ENCODE measurements at regions not wholly inside any gene's neighbourhood (a gene's known extent, or its start where the extent isn't known, plus 50 kb on each side); places are given as distances from the start of the nearest gene placed in this dataset.
"Not testable (repeated sequence)": the region's sequence is repeated elsewhere in the genome, so short reads cannot be mapped to it uniquely, and the experiment has no call there.

DNA sequence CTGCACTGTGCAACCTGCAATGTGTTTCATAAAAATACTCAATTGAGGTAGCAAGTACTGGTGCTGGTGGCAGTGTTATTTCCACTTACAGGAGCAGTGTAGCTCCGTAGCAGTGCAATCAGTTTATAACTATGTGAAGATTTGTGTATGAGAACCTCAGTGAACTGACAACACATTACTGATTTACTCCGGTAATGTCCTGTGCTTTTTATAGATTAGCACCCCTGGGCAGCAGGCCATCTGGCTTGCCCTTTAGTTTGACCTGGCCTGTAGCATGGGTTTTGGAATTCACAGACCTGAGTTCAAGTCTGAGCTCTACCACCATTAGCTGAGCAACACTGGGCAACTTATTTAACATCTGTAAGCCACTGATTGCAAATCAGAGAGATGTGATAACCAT lies 78.6 kb upstream of the GBA3 start:
- no peaks in the 10 kb centered on the region for H3K27me3 ChIP-seq (ENCODE audit: control insufficient read depth, insufficient read depth, low read length)
- no peaks in the 10 kb centered on the region for H3K36me3 ChIP-seq (ENCODE audit: control insufficient read depth, insufficient read depth, low read length)
- no peaks in the 10 kb centered on the region for H3K27me3 Mint-ChIP-seq
- H3K27ac ChIP-seq (ENCODE audit: insufficient read depth, low read length, poor library complexity, severe bottlenecking) = no peak overlapping the region
- no peaks in the 10 kb centered on the region for H3K36me3 Mint-ChIP-seq
- H3K4me3 Mint-ChIP-seq = no peak overlapping the region
- H3K4me3 ChIP-seq (ENCODE audit: low read depth, low read length) = no peak overlapping the region
- H3K4me1 Mint-ChIP-seq = no peaks in the 10 kb centered on the region
- no peak overlapping the region for H3K27ac Mint-ChIP-seq
- no peaks in the 10 kb centered on the region for H3K4me1 ChIP-seq (ENCODE audit: control insufficient read depth, insufficient read depth, low read length, poor library complexity, severe bottlenecking)
- no peaks in the 10 kb centered on the region for H3K9me3 ChIP-seq (ENCODE audit: control insufficient read depth in 2 of 2, low read length in 2 of 2)
- peaks cover 0 to 11% (median 3%) of the 10 kb centered on the region in 7 donors for H3K9me3 Mint-ChIP-seq
- ATAC-seq (ENCODE audit: low read depth in 2 of 2) (no peak), DNase-seq (no peak)

- H3K27me3 Mint-ChIP-seq = no peaks in the 10 kb centered on the region
These were observed 76.2 kb upstream of the GBA3 start for GRCh38 chr4:22616516-22616915.

GRCh38 chr4:22620144-22620543 lies 72.6 kb upstream of the GBA3 start:
- H3K27ac ChIP-seq (ENCODE audit: insufficient read depth, low read length, poor library complexity, severe bottlenecking); H3K4me1 ChIP-seq (ENCODE audit: control insufficient read depth, insufficient read depth, low read length, poor library complexity, severe bottlenecking); H3K27ac Mint-ChIP-seq; H3K4me3 ChIP-seq (ENCODE audit: low read depth, low read length); H3K4me3 Mint-ChIP-seq; H3K9me3 ChIP-seq (ENCODE audit: control insufficient read depth in 2 of 2, low read length in 2 of 2); H3K27me3 Mint-ChIP-seq; H3K27me3 ChIP-seq (ENCODE audit: control insufficient read depth, insufficient read depth, low read length); ATAC-seq (ENCODE audit: low read depth in 2 of 2); DNase-seq; H3K4me1 Mint-ChIP-seq; H3K36me3 ChIP-seq (ENCODE audit: control insufficient read depth, insufficient read depth, low read length); H3K36me3 Mint-ChIP-seq: not testable (repeated sequence)
- H3K9me3 Mint-ChIP-seq = peaks cover 0 to 13% (median 2%) of the 10 kb centered on the region in 7 donors

More at GRCh38 chr4:22616516-22616915, 76.2 kb upstream of the GBA3 start:
- Histone ChIP-seq H3K36me3 (ENCODE audit: control insufficient read depth, insufficient read depth, low read length) (no peaks in the 10 kb centered on the region), H3K9me3 (ENCODE audit: control insufficient read depth in 2 of 2, low read length in 2 of 2) (no peaks in the 10 kb centered on the region), H3K27me3 (ENCODE audit: control insufficient read depth, insufficient read depth, low read length) (no peaks in the 10 kb centered on the region), H3K4me3 (ENCODE audit: low read depth, low read length) (no peak overlapping the region), H3K27ac (ENCODE audit: insufficient read depth, low read length, poor library complexity, severe bottlenecking) (no peak overlapping the region), H3K4me1 (ENCODE audit: control insufficient read depth, insufficient read depth, low read length, poor library complexity, severe bottlenecking) (no peaks in the 10 kb centered on the region)
- no peaks in the 10 kb centered on the region for H3K4me1 Mint-ChIP-seq
- H3K4me3 Mint-ChIP-seq = no peak overlapping the region
- ATAC-seq (ENCODE audit: low read depth in 2 of 2) (no peak), DNase-seq (no peak)
- peaks cover 3% of the 10 kb centered on the region for H3K36me3 Mint-ChIP-seq
- H3K9me3 Mint-ChIP-seq = peaks cover 0 to 4% (median 2%) of the 10 kb centered on the region in 7 donors
- no peak overlapping the region for H3K27ac Mint-ChIP-seq

GRCh38 chr4:22621970-22622369 lies 70.8 kb upstream of the GBA3 start:
- not testable (repeated sequence) for H3K27me3 ChIP-seq (ENCODE audit: control insufficient read depth, insufficient read depth, low read length); H3K36me3 ChIP-seq (ENCODE audit: control insufficient read depth, insufficient read depth, low read length); H3K9me3 ChIP-seq (ENCODE audit: control insufficient read depth in 2 of 2, low read length in 2 of 2); H3K4me1 ChIP-seq (ENCODE audit: control insufficient read depth, insufficient read depth, low read length, poor library complexity, severe bottlenecking); H3K27ac Mint-ChIP-seq; H3K27me3 Mint-ChIP-seq; H3K4me3 ChIP-seq (ENCODE audit: low read depth, low read length); H3K4me1 Mint-ChIP-seq; H3K4me3 Mint-ChIP-seq; H3K36me3 Mint-ChIP-seq; DNase-seq; ATAC-seq (ENCODE audit: low read depth in 2 of 2); H3K27ac ChIP-seq (ENCODE audit: insufficient read depth, low read length, poor library complexity, severe bottlenecking)
- peaks cover 0 to 13% (median 2%) of the 10 kb centered on the region in 7 donors for H3K9me3 Mint-ChIP-seq

GRCh38 chr4:22624002-22624401 lies 68.7 kb upstream of the GBA3 start:
- H3K4me1 ChIP-seq (ENCODE audit: control insufficient read depth, insufficient read depth, low read length, poor library complexity, severe bottlenecking); ATAC-seq (ENCODE audit: low read depth in 2 of 2); H3K36me3 Mint-ChIP-seq; H3K4me3 Mint-ChIP-seq; H3K9me3 Mint-ChIP-seq; H3K27ac ChIP-seq (ENCODE audit: insufficient read depth, low read length, poor library complexity, severe bottlenecking); DNase-seq; H3K36me3 ChIP-seq (ENCODE audit: control insufficient read depth, insufficient read depth, low read length); H3K27ac Mint-ChIP-seq; H3K4me3 ChIP-seq (ENCODE audit: low read depth, low read length); H3K27me3 Mint-ChIP-seq; H3K4me1 Mint-ChIP-seq; H3K9me3 ChIP-seq (ENCODE audit: control insufficient read depth in 2 of 2, low read length in 2 of 2); H3K27me3 ChIP-seq (ENCODE audit: control insufficient read depth, insufficient read depth, low read length): not testable (repeated sequence)

GRCh38 chr4:22625311-22625710 lies 67.4 kb upstream of the GBA3 start:
- no peaks in the 10 kb centered on the region for H3K4me1 Mint-ChIP-seq
- Histone ChIP-seq H3K27me3 (ENCODE audit: control insufficient read depth, insufficient read depth, low read length) (no peaks in the 10 kb centered on the region), H3K9me3 (ENCODE audit: control insufficient read depth in 2 of 2, low read length in 2 of 2) (no peaks in the 10 kb centered on the region), H3K4me1 (ENCODE audit: control insufficient read depth, insufficient read depth, low read length, poor library complexity, severe bottlenecking) (no peaks in the 10 kb centered on the region), H3K27ac (ENCODE audit: insufficient read depth, low read length, poor library complexity, severe bottlenecking) (no peak overlapping the region), H3K36me3 (ENCODE audit: control insufficient read depth, insufficient read depth, low read length) (no peaks in the 10 kb centered on the region), H3K4me3 (ENCODE audit: low read depth, low read length) (no peak overlapping the region)
- H3K4me3 Mint-ChIP-seq = no peak overlapping the region
- H3K27me3 Mint-ChIP-seq = no peaks in the 10 kb centered on the region
- H3K36me3 Mint-ChIP-seq = peaks cover 3% of the 10 kb centered on the region
- H3K27ac Mint-ChIP-seq = no peak overlapping the region
- peaks cover 0 to 9% (median 0%) of the 10 kb centered on the region in 7 donors for H3K9me3 Mint-ChIP-seq
- DNase-seq = no peak
- no peak for ATAC-seq (ENCODE audit: low read depth in 2 of 2)

DNA sequence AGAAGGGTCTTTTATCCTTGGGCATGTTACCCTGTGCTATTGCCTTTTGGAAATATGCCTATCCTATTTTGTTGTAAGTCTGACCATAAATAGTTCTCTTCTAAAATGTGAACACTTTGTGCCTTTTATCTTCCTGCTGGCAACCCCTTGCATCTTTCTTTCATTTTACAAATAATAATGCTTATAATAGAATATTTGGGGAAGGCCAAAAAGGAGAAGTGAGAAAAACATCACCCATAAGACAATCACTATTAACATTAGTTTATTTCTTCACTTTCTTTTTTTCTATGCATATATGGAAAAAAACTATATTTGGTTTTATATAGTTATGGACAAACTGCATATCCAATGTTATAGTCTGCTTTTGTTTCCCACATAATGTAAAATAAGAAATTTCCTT lies 64.9 kb upstream of the GBA3 start:
- H3K27me3 ChIP-seq (ENCODE audit: control insufficient read depth, insufficient read depth, low read length); H3K36me3 Mint-ChIP-seq; H3K4me1 Mint-ChIP-seq; H3K36me3 ChIP-seq (ENCODE audit: control insufficient read depth, insufficient read depth, low read length); H3K9me3 ChIP-seq (ENCODE audit: control insufficient read depth in 2 of 2, low read length in 2 of 2); H3K27me3 Mint-ChIP-seq; H3K9me3 Mint-ChIP-seq; H3K27ac ChIP-seq (ENCODE audit: insufficient read depth, low read length, poor library complexity, severe bottlenecking); H3K4me3 Mint-ChIP-seq; H3K27ac Mint-ChIP-seq; DNase-seq; H3K4me1 ChIP-seq (ENCODE audit: control insufficient read depth, insufficient read depth, low read length, poor library complexity, severe bottlenecking); ATAC-seq (ENCODE audit: low read depth in 2 of 2); H3K4me3 ChIP-seq (ENCODE audit: low read depth, low read length): not testable (repeated sequence)

DNA sequence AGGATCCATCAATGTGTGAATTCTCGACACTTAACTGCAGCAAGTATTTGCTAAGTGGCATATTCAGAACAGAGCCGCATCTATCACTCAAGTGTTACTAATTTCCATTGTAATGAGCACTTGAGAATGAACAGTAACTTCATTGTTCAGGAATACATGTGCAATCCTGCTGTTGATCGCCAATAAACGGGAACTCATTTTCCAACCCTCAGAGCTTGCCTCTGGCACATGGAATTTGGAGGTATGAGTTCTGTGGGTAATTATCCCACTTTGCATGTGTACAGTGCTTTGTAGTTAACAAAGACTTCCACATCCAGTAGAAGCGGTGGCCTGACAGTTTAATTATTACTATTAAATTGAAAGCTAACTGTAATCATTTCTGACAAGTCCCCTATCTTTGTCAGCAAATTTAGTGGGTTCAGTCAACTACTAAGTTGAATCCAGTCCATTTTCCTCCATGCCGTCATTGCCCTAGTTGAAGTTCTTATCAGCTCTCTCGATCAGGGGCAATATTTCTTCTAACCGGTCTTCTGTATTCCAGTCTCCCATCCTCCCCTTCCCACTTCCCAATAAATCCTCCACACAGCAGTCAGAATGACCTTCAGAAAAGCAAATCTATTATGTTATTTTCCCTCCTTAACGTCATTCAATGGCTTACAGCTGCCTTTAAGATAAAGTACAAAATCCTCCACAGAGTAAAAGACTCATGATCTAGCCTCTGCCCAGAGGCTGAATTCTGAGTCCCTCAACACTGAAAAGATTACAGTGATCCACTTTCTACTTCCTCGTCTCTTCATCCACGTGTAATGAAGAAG lies 62.4 kb upstream of the GBA3 start:
- not testable (repeated sequence) for H3K4me3 Mint-ChIP-seq; H3K27me3 ChIP-seq (ENCODE audit: control insufficient read depth, insufficient read depth, low read length); H3K36me3 Mint-ChIP-seq; H3K27ac ChIP-seq (ENCODE audit: insufficient read depth, low read length, poor library complexity, severe bottlenecking); DNase-seq; H3K4me1 Mint-ChIP-seq; H3K4me3 ChIP-seq (ENCODE audit: low read depth, low read length); H3K4me1 ChIP-seq (ENCODE audit: control insufficient read depth, insufficient read depth, low read length, poor library complexity, severe bottlenecking); H3K36me3 ChIP-seq (ENCODE audit: control insufficient read depth, insufficient read depth, low read length); H3K27ac Mint-ChIP-seq; H3K9me3 Mint-ChIP-seq; ATAC-seq (ENCODE audit: low read depth in 2 of 2); H3K9me3 ChIP-seq (ENCODE audit: control insufficient read depth in 2 of 2, low read length in 2 of 2); H3K27me3 Mint-ChIP-seq

Measured in CD4-positive, CD25-positive, alpha-beta regulatory T cell (primary cell).